ENCODE measurements at regions not wholly inside any gene's neighbourhood (a gene's known extent, or its start where the extent isn't known, plus 50 kb on each side); places are given as distances from the start of the nearest gene placed in this dataset.

DNA sequence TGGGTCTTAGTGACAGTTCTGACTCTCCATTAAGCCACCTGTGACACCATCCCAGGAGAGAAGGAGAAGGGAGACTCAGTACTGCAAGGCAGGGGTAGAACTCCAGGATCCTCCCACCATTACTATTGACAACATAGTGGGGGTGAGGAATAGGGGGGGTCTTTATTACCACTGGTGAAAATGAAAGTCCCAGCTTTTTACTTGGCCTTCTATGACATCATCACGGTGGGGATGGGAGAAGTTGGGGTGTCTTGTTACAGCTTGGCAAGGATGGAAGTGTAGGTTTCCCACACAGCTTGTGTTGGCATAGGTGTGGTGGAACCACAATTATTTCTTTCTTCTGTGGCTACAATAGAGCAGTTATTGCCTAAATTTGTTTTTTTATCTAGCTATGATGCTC is 203.9 kb upstream of the DTNA start:
- no peaks in the 10 kb centered on the region for H3K36me3 ChIP-seq (ENCODE audit: insufficient read depth in 1 of 2, low read depth in 1 of 2)
- no peaks in the 10 kb centered on the region for H3K27me3 ChIP-seq (ENCODE audit: insufficient read depth in 3 of 3, low read length in 2 of 3)
- H3K4me1 ChIP-seq = peaks cover 21% of the 10 kb centered on the region
- H3K9me3 ChIP-seq = peaks cover 3% of the 10 kb centered on the region
- DNase-seq = no peak
- no peak overlapping the region for H3K27ac ChIP-seq
- no peak overlapping the region for H3K4me3 ChIP-seq
- no peak for ATAC-seq
- 33 to 44% (median 43%) methylated on average over 1 of the region's 1 CpG for WGBS, 3 donors
- intact Hi-C loops (cut with DNase I) = no loop called here
- TF ChIP-seq, protein P1, sequence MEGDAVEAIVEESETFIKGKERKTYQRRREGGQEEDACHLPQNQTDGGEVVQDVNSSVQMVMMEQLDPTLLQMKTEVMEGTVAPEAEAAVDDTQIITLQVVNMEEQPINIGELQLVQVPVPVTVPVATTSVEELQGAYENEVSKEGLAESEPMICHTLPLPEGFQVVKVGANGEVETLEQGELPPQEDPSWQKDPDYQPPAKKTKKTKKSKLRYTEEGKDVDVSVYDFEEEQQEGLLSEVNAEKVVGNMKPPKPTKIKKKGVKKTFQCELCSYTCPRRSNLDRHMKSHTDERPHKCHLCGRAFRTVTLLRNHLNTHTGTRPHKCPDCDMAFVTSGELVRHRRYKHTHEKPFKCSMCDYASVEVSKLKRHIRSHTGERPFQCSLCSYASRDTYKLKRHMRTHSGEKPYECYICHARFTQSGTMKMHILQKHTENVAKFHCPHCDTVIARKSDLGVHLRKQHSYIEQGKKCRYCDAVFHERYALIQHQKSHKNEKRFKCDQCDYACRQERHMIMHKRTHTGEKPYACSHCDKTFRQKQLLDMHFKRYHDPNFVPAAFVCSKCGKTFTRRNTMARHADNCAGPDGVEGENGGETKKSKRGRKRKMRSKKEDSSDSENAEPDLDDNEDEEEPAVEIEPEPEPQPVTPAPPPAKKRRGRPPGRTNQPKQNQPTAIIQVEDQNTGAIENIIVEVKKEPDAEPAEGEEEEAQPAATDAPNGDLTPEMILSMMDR (IDR thresholded peaks at IDR 0.05) = no peak

DNA sequence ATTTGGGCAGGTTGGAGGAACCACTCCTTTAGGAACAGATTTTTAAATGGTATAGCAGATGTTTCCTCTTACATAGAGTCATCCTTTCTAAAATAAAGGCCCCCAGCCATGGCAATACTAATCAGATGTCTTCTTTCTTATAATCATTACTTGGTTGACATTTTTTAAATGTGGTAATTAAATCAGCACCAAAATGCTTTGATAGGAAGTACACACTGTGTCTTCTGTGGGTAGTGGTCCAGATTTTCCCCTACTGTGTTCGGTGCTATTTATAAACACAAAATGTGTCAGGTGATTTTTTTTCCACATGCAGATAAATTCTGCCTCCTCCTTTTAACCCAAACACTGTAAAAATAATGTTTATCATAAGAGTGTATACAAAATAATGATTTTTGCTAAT is 200.9 kb upstream of the DTNA start:
- intact Hi-C loops (cut with DNase I) = no loop called here
- Histone ChIP-seq H3K9me3 (no peaks in the 10 kb centered on the region), H3K27me3 (ENCODE audit: insufficient read depth in 3 of 3, low read length in 2 of 3) (no peaks in the 10 kb centered on the region), H3K4me1 (peaks cover 39% of the 10 kb centered on the region), H3K4me3 (no peak overlapping the region), H3K27ac (peak overlapping the region; percentile 9), H3K36me3 (ENCODE audit: insufficient read depth in 1 of 2, low read depth in 1 of 2) (no peaks in the 10 kb centered on the region)
- ATAC-seq (peak in 1 of 4 donors; percentile 33), DNase-seq (no peak)
- TF ChIP-seq, protein P1 (IDR thresholded peaks at IDR 0.05) = no peak
- 13 to 31% (median 20%) methylated on average over 1 of the region's 1 CpG for WGBS, 3 donors

DNA sequence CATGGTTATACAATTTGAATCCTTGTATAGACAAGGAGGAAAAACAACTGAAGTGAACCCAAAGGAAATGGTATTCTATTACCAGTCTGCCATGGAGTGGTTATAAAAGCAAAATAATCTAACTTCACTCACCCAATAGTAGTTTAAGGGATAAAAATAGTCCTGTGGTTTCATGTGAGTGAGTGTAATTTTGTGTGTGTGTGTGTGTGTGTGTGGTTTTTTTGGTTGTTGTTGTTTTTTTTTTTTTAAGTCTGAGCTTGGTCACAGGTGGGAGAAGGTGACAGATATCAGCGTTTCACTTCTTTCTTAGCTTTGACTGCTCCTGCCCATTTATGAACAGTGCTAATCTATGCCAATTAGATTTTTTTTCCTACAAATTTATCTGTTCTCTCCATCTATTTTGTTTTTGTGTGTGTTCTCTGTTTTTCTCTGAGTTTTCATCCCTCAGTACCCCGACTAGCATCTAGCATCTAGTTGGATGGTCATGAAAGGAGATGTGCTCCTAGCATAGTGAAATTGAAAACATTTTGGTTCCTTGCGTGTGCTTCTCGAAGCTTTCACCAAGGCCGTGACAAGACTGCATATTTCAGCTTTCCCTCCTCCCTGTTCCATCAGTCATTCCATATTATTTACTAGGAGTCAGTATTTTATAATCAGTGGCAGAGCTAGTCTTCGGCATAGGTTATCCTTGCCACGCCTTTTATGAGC is 200.1 kb upstream of the DTNA start:
- Histone ChIP-seq H3K4me3 (no peak overlapping the region), H3K4me1 (peaks cover 45% of the 10 kb centered on the region), H3K27ac (no peak overlapping the region), H3K27me3 (ENCODE audit: insufficient read depth in 3 of 3, low read length in 2 of 3) (no peaks in the 10 kb centered on the region), H3K36me3 (ENCODE audit: insufficient read depth in 1 of 2, low read depth in 1 of 2) (no peaks in the 10 kb centered on the region), H3K9me3 (no peaks in the 10 kb centered on the region)
- DNase-seq (no peak), ATAC-seq (peak in 2 of 4 donors; percentile 23 to 43)
- WGBS, 3 donors = 87 to 91% (median 90%) methylated on average over 7 of the region's 7 CpGs
- TF ChIP-seq, protein P1 (IDR thresholded peaks at IDR 0.05) = no peak
- intact Hi-C loops (cut with DNase I) = no loop called here

DNA sequence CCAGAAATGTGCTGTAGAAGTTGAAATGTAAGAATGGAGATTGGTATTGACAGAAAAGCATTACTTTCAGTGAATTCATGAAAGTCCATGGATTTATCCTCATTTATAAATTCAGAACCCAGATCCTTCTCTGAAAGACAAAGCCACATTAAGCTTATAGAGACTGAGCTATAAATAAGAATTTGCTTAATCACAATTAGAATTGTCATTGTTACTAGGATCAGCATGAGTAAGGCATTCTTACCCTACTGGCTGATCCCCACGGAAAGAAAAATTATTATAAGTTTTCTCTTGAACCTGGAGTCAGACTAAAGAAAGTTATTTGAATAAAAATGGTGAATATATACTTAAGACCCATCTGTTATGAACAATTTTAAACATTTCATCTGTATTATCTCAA is 199.2 kb upstream of the DTNA start:
- WGBS, 3 donors = 50 to 60% (median 50%) methylated on average over 1 of the region's 1 CpG
- no peak for DNase-seq
- Histone ChIP-seq H3K36me3 (ENCODE audit: insufficient read depth in 1 of 2, low read depth in 1 of 2) (no peaks in the 10 kb centered on the region), H3K27ac (no peak overlapping the region), H3K4me3 (no peak overlapping the region), H3K27me3 (ENCODE audit: insufficient read depth in 3 of 3, low read length in 2 of 3) (no peaks in the 10 kb centered on the region), H3K9me3 (no peaks in the 10 kb centered on the region), H3K4me1 (peaks cover 45% of the 10 kb centered on the region)
- TF ChIP-seq, protein P1 (IDR thresholded peaks at IDR 0.05) = no peak
- ATAC-seq = peak in 3 of 4 donors; percentile 31 to 56 (median 51)
- intact Hi-C loops (cut with DNase I) = no loop called here

DNA sequence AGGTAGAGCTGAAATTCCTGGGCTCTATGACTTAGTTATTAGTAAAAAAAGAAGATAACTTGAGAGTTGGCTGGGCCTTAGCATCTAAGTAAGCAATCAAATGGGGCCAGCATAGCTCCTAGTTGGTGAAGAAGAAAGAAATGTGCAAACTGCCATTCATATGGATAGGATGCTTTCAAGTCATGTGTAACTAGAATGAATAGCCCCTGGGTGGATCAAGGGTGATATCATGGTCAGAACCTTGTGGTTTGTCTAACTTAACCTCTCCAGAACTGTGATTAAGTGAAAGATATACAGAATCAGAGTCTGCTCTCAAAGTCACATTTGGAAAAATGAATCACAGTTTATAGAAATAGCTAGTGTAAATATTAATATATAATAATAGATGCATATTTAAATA is 198.7 kb upstream of the DTNA start:
- TF ChIP-seq, protein P1 (IDR thresholded peaks at IDR 0.05) = no peak
- DNase-seq (no peak), ATAC-seq (no peak)
- no peak overlapping the region for H3K27ac ChIP-seq
- H3K27me3 ChIP-seq (ENCODE audit: insufficient read depth in 3 of 3, low read length in 2 of 3) = no peaks in the 10 kb centered on the region
- no peaks in the 10 kb centered on the region for H3K36me3 ChIP-seq (ENCODE audit: insufficient read depth in 1 of 2, low read depth in 1 of 2)
- no peaks in the 10 kb centered on the region for H3K9me3 ChIP-seq
- intact Hi-C loops (cut with DNase I) = no loop called here
- H3K4me3 ChIP-seq = no peak overlapping the region
- H3K4me1 ChIP-seq = peaks cover 45% of the 10 kb centered on the region

Measured in psoas muscle (tissue), 7 donors.